RWPE1 (cell line): ENCODE measurements at regions not wholly inside any gene's neighbourhood (a gene's known extent, or its start where the extent isn't known, plus 50 kb on each side); places are given as distances from the start of the nearest gene placed in this dataset.

Source experiments
- CTCF ChIA-PET: fragments of 350-600 bp; sonication (Branson Sonifier 250); formaldehyde crosslinking; extraction: SDS; loops from one replicate; lab custom pipeline; 2021; lab: Yijun Ruan, JAX
- POLR2A ChIA-PET: fragments of 400-600 bp; formaldehyde crosslinking; extraction: SDS; loops from one replicate; lab custom pipeline; 2020; ENCODE audit warnings: antibody characterized with exemption; ENCODE audit not compliant: low non-redundant PET; lab: Yijun Ruan, JAX
- DNase-seq: peaks from one replicate; pipeline ENCODE4 v3.0.0; 2012; ENCODE audit warnings: low spot score
- H3K27ac ChIP-seq: fragments of 450-650 bp; 2 replicates; pipeline ENCODE4 v1.5.1; 2017
- TF ChIP-seq, protein P1 (sequence below): fragments of 450-650 bp; conservative IDR thresholded peaks from 2 replicates; pipeline ENCODE4 v1.5.1; 2017; ENCODE audit warnings: low read depth, mild to moderate bottlenecking

DNA sequence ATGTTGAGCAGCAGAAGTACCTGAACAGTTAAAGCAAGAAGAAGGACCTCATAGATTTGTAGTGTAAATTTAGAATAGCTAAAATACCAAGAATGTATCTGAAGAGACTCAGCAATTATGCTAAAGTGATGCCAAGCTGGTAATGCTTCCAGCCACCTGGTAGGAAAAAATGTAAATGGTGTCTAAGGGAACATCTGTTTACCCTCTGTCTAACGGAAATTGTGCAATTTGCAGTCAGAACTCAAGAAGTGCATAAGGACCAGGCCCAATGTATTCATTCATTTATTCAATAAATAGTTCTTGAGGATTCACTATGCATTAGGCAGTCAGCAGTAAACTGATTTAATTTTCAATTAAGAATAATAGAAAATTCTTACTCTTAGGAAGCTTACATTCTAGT is 116.0 kb upstream of the ADGRL4 start:
- POLR2A ChIA-PET: no interaction called here
- TF ChIP-seq, protein P1, sequence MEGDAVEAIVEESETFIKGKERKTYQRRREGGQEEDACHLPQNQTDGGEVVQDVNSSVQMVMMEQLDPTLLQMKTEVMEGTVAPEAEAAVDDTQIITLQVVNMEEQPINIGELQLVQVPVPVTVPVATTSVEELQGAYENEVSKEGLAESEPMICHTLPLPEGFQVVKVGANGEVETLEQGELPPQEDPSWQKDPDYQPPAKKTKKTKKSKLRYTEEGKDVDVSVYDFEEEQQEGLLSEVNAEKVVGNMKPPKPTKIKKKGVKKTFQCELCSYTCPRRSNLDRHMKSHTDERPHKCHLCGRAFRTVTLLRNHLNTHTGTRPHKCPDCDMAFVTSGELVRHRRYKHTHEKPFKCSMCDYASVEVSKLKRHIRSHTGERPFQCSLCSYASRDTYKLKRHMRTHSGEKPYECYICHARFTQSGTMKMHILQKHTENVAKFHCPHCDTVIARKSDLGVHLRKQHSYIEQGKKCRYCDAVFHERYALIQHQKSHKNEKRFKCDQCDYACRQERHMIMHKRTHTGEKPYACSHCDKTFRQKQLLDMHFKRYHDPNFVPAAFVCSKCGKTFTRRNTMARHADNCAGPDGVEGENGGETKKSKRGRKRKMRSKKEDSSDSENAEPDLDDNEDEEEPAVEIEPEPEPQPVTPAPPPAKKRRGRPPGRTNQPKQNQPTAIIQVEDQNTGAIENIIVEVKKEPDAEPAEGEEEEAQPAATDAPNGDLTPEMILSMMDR: no peak
- CTCF ChIA-PET: no interaction called here
- no peak for DNase-seq
- no peak overlapping the region for H3K27ac ChIP-seq

DNA sequence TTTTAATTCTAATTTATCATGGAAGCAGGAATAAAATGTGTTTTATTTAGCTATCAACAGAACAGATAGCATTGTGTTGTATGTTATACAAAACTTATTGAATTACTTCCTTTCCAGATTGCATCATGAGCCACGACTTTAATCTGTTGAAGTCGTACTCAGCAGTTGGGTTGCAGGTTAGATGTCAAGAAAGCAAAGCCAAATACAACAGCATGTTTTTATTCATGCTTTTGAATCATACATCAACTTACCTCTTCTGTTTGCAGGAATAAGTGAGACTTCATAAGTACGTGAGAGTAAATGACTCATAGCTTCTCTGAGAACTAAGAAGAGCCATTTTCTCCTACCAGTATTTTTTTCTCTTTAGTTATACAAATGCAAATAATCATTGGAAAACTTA is 110.8 kb upstream of the ADGRL4 start:
- no peak for DNase-seq
- CTCF ChIA-PET: no interaction called here
- POLR2A ChIA-PET: no interaction called here
- H3K27ac ChIP-seq: no peak overlapping the region
- TF ChIP-seq, protein P1: no peak

DNA sequence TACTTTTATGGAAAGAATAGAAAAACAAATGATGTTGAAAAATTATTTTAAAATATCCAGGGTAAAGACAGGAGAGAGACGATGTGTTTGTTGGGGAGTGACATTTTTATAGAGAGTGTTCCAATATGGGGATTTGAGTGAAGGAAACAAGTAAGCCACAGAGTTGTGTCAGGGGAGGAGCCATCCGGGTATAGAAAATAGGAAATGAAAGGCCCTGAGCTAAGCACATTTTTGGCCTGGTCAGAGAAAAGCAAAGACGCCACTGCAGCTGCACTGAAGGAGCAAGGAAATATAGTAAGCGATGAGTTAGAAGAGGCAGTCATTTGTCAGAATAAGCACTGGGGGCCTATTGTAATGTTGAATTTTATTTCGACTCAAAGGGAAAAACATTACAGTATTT is 107.3 kb upstream of the ADGRL4 start:
- DNase-seq: no peak
- ChIA-PET POLR2A (no interaction called here), CTCF (no interaction called here)
- TF ChIP-seq, protein P1: no peak
- no peak overlapping the region for H3K27ac ChIP-seq

DNA sequence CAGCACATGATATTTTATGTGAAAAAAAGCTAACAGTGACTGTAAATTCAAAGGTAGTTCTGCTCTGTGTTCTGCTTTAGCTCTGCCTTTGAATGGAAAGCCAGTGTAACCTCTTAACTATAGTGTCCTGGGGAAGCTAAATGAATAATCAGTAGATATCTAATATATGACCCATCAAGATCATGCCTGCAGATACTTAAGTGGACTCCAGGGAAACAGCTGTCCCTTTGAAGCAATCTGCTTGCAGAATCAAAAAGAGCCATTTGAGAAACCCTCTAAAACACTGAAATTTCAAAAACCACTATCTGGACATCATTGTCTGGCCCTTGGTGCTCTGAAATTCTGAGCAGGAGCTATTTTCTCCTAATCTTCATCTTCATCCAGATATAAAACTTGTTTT is 104.2 kb upstream of the ADGRL4 start:
- DNase-seq: no peak
- TF ChIP-seq, protein P1: no peak
- CTCF ChIA-PET: no interaction called here
- POLR2A ChIA-PET: no interaction called here
- no peak overlapping the region for H3K27ac ChIP-seq

DNA sequence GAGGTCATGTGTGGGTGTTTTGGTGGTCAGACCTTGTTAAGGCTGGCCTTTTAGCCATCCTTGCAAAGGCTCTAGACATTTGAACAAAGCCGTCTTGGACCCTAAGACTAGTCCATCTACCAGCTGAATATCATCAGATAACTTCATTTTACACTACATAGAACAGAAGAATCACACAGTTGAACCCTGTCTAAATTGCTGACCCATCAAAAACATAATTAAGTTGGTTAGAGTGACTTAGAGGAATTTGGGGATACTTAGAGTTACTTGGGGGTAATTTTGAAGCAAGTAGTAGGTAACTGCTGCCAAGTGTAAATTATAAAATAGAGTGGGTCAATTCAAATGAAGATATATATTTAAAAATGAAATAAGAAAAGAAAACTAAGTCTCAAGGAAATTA is 102.9 kb upstream of the ADGRL4 start:
- TF ChIP-seq, protein P1: no peak
- H3K27ac ChIP-seq: no peak overlapping the region
- ChIA-PET POLR2A (no interaction called here), CTCF (no interaction called here)
- DNase-seq: no peak

DNA sequence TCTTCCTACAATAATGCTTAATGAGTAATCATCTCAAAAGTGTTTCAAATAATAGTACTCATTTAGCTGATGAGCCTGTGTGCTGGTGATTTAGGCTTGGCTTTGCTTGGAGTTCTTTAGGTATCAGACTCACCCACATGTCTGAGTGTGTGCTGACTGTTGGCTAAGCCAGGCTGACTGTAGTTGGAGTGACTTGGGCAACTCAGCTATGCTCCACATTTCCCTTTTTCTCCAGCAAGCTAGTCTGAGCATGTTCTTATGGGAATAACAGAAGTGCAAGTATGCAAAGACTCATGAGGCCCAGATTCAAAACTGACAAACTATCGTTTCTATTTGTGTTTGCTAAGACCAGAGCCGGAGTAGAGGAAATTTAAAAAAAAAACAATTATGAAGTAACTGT is 99.0 kb upstream of the ADGRL4 start:
- TF ChIP-seq, protein P1: no peak
- H3K27ac ChIP-seq: no peak overlapping the region
- CTCF ChIA-PET: interaction anchor here (0.6 kb wide), 2 partner anchors 16 to 771 kb away, joined by 3 read pairs; no protein-coding TSS in a partner anchor
- POLR2A ChIA-PET: no interaction called here
- peak; percentile 54 for DNase-seq

DNA sequence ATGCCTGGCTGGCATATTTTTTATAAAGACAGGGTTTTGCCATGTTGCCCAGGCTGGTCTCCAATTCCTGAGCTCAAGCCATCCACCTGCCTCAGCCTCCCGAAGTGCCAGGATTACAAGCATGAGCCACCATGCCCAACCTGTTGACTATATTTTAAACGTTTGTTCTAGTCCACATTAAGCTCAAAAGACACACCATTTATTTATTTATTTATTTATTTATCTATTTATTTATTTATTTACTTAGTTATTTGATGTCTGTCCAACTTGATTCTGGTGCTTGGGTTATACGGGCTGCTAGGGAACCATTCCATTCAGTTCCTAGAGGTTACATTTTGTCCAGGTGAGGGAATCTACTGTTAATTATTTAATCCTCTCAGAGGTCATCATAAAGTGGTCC is 98.1 kb upstream of the ADGRL4 start:
- ChIA-PET POLR2A (no interaction called here), CTCF (no interaction called here)
- DNase-seq: no peak
- H3K27ac ChIP-seq: no peak overlapping the region
- TF ChIP-seq, protein P1: no peak
